SK-MEL-5 (cell line): ENCODE measurements at regions not wholly inside any gene's neighbourhood (a gene's known extent, or its start where the extent isn't known, plus 50 kb on each side); places are given as distances from the start of the nearest gene placed in this dataset.
"Not testable (repeated sequence)": the region's sequence is repeated elsewhere in the genome, so short reads cannot be mapped to it uniquely, and the experiment has no call there.

ENCODE experiments used
- DNase-seq: peaks from one replicate; pipeline ENCODE4 v3.0.0-alpha.2; 2016; ENCODE audit warnings: low read depth, low spot score
- in situ Hi-C: cut with HindIII; loops from 2 replicates; pipeline ENCODE4 v1.10.0; 2016; ENCODE audit warnings: low sequenced_read_pairs, high pct_unique_total_duplicates, low pct_unique_long_range_greater_than_20kb

GRCh38 chr7:4484545-4484944, 197.6 kb upstream of the FOXK1 start:
- in situ Hi-C loops = no loop called here
- DNase-seq = no peak

GRCh38 chr7:4486907-4487306, 195.2 kb upstream of the FOXK1 start:
- no peak for DNase-seq
- in situ Hi-C loops = no loop called here

GRCh38 chr7:4496911-4497310, 185.2 kb upstream of the FOXK1 start:
- in situ Hi-C loops, DNase-seq: not testable (repeated sequence)

GRCh38 chr7:4500812-4501211, 181.3 kb upstream of the FOXK1 start:
- no peak for DNase-seq
- in situ Hi-C loops = no loop called here

- in situ Hi-C loops, DNase-seq: not testable (repeated sequence)
These were observed 174.2 kb upstream of the FOXK1 start for GRCh38 chr7:4507886-4508285.

- no peak for DNase-seq
- in situ Hi-C loops = no loop called here
These were observed 168.6 kb upstream of the FOXK1 start for GRCh38 chr7:4513450-4513849.

- DNase-seq = no peak
- in situ Hi-C loops = no loop called here
These were observed 162.1 kb upstream of the FOXK1 start for GRCh38 chr7:4519819-4520520.

- in situ Hi-C loops = no loop called here
- DNase-seq = no peak
These were observed 158.9 kb upstream of the FOXK1 start for GRCh38 chr7:4523219-4523618.

GRCh38 chr7:4523873-4524272, 158.2 kb upstream of the FOXK1 start:
- no peak for DNase-seq
- in situ Hi-C loops = no loop called here

- no peak for DNase-seq
- in situ Hi-C loops = no loop called here
These were observed 156.2 kb upstream of the FOXK1 start for GRCh38 chr7:4525884-4526283.

GRCh38 chr7:4527988-4528636, 154.0 kb upstream of the FOXK1 start:
- DNase-seq = no peak
- in situ Hi-C loops = no loop called here

- in situ Hi-C loops = no loop called here
- DNase-seq = no peak
These were observed 150.9 kb upstream of the FOXK1 start for GRCh38 chr7:4531236-4531635.

GRCh38 chr7:4533339-4533738, 148.8 kb upstream of the FOXK1 start:
- DNase-seq = peak; percentile 21
- in situ Hi-C loops = not testable (repeated sequence)

GRCh38 chr7:4549681-4550080, 132.4 kb upstream of the FOXK1 start:
- in situ Hi-C loops = no loop called here
- no peak for DNase-seq

- in situ Hi-C loops = no loop called here
- no peak for DNase-seq
These were observed 132.0 kb upstream of the FOXK1 start for GRCh38 chr7:4550117-4550516.

- in situ Hi-C loops = no loop called here
- DNase-seq = no peak
These were observed 129.1 kb upstream of the FOXK1 start for GRCh38 chr7:4552985-4553384.

- DNase-seq = no peak
- in situ Hi-C loops = no loop called here
These were observed 125.0 kb upstream of the FOXK1 start for GRCh38 chr7:4556868-4557793.

- DNase-seq = peak; percentile 66
- in situ Hi-C loops = no loop called here
These were observed 120.3 kb upstream of the FOXK1 start for GRCh38 chr7:4561795-4562194.
